SK-N-DZ (cell line): ENCODE measurements at regions not wholly inside any gene's neighbourhood (a gene's known extent, or its start where the extent isn't known, plus 50 kb on each side); places are given as distances from the start of the nearest gene placed in this dataset.

Source experiments
- DNase-seq: peaks from one replicate; pipeline ENCODE4 v3.0.0-alpha.2; 2015; ENCODE audit warnings: low spot score

GRCh38 chr17:70865993-70866804 lies 696.9 kb downstream of the KCNJ2 start:
- no peak for DNase-seq

DNA sequence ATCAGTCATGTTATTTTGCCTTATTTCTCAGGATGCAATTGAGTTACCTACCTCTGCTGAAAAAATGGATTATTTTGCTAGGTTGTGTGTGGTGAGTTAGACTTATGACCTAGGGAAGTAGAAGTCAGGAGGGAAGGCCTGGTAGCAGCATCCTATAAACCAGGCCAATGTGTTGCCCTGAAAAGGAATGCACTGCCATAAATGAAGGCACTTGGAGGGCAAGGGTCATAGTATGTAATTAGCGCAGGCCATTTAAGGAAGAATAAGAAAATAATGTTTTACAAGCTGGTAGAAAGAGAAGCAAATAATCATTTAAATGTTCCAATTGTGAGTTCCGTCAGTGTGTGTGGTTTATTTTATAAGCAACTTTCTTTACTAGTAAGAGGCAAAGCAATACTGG lies 698.8 kb downstream of the KCNJ2 start:
- DNase-seq = no peak

GRCh38 chr17:70869402-70870085 lies 700.2 kb downstream of the KCNJ2 start:
- no peak for DNase-seq

DNA sequence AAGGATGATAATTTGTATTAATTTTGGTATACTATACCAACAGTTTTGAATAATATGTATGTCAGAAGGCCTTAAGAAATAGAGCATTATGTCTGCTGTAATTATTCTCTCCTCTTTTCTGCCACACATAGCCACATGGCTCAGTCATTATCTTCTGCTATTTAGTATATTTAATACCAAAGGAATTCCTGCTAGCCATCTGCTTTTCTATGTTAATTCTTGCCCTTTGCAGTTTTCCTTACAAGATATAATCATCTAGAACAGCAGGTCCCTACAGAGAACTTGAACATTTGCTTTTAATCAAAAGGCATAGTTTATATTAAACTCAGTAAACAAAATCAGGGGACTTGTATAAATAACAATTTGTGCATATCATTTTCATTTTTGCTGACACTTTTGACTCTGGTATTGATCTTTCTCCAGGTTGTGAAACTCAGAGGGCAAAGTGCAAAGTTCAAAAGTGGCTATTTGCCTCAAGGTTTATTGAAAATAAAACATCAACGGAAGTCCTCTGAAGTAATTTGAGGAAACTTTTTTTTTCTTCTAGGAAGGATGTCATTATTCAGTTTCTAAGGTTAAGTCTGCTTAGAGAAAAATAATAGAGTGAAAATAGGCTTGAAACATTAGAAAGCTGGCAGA lies 702.0 kb downstream of the KCNJ2 start:
- no peak for DNase-seq

- DNase-seq = no peak
Measured at GRCh38 chr17:70872103-70872502, 702.8 kb downstream of the KCNJ2 start.

DNA sequence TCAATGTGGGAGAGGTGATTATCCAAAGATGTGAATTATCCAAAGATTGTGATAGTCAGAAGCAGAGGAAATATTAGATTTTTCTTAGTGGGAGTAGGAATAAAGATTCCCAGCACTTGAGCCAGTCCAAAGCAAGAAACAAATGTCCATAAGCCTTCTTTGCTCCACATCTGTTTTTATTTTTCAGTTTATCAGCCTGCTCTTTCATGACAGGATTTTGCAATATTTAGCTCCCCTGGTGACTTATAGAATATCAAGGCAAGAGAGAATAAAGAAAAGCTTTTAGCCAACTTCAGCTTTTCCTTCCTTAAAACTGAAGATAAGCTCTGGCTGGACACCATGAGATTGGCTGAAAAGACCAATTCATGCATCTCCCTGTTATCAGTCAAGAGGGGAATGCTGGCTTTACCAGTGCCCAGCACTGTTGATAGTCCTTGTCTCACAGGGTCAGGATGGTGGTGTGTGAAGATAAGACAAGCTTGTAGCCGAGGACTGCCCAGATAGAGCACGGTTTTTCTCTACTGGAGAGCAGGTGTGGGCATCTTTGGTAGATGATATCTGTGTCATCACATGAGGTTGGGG lies 706.5 kb downstream of the KCNJ2 start:
- DNase-seq = no peak

GRCh38 chr17:70878879-70879278 lies 709.5 kb downstream of the KCNJ2 start:
- DNase-seq = no peak

- DNase-seq = no peak
Measured at GRCh38 chr17:70879401-70879800, 710.1 kb downstream of the KCNJ2 start.

GRCh38 chr17:70881093-70881492 lies 711.8 kb downstream of the KCNJ2 start:
- DNase-seq = no peak

- no peak for DNase-seq
Measured at GRCh38 chr17:70882504-70882903, 713.2 kb downstream of the KCNJ2 start.

GRCh38 chr17:70886648-70887047 lies 717.3 kb downstream of the KCNJ2 start:
- peak; percentile 29 for DNase-seq

DNA sequence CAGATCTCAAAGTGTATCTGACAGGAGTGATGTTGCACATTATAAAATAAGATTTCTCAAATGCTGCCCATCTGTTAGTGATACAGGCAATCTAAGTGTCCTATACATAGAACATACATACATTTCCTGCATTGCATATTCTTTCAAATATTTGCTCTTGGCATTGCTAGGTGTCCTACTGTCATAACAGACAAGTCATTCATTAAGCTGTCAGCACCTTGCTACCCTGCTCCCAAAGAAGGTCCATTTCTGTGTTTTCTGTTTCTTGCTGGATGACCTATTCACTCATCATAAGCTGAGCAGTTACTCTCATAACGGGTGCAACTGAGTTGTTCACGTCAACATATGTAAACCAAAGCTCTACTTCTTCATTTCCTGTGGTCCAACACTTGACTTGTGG lies 719.0 kb downstream of the KCNJ2 start:
- no peak for DNase-seq

- no peak for DNase-seq
Measured at GRCh38 chr17:70891306-70891705, 722.0 kb downstream of the KCNJ2 start.

DNA sequence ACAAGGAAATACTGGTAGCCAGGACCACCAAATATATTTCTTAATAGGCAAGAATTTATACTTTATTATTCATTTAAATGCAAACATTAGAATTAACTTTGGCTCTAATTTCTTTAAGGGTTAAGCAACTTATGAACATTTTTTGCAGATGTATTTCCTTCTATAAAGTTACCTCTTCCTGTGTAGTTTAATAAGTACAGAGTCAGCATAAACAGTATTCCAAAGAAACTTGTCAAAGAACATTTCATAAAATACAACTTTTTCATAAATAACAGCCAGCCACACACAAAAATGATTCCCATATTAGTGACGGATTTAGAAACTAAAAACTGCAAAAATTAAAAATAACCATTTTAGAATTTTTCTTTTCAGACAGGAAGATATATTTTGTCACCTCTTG lies 723.2 kb downstream of the KCNJ2 start:
- no peak for DNase-seq

GRCh38 chr17:70896843-70897242 lies 727.5 kb downstream of the KCNJ2 start:
- no peak for DNase-seq

GRCh38 chr17:70897446-70897845 lies 728.1 kb downstream of the KCNJ2 start:
- DNase-seq = no peak

- DNase-seq = no peak
Measured at GRCh38 chr17:70901870-70902269, 732.5 kb downstream of the KCNJ2 start.

DNA sequence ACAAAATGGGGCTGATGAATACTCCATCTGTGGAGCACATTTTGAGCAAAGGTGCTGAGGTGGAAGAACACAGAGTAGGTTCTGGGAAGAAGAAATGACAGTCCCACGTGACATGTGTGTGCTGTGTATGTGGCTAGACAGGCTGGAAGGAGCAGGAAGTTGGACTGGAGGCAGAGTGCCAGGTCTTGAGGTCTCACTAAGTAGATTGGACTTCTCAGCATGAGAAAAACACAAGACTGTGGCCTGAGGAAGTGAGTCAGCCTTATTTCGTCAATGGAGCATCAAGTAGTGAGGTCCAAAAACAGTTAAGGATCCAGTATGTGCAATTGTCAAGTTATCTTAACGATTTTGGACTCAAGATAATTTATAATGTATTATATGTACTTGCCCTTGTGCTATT lies 736.5 kb downstream of the KCNJ2 start:
- DNase-seq = no peak

GRCh38 chr17:70906808-70907207 lies 737.5 kb downstream of the KCNJ2 start:
- DNase-seq = peak; percentile 15

DNA sequence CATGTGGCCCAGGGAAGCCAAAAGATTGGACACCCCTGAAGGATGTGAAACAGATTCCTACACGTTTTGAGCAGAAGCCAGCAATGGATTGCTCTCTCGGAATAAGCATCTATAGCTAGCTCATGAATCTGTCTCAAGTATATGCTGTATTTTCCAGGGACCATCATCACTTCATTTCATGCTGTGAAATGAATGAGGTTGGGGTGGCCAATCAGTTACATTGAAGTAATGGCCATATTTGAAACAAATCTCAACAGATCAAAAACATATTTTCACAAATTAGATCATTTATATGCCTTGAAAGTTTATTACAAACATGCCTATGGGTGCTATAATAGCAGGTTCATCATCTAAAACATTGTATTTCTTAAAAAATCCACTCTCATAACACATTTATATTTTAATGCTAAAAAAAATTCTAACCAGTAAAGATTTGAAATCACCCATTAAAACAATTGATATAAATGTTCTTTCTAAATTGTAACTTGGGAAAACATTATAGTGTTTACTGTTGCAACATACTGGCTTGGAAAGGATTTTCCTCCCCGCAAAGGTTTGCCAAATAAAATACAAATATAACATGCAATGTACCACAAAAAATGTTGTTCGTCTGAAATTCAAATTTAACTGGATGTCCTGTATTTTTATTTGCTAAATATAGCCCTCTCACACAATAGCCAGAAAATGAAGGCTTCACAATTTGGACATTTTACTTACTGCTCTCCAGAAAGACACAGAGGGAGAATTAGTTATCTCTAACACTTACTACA lies 743.6 kb downstream of the KCNJ2 start:
- no peak for DNase-seq

GRCh38 chr17:70916469-70916868 lies 747.1 kb downstream of the KCNJ2 start:
- no peak for DNase-seq

GRCh38 chr17:70919241-70919640 lies 749.9 kb downstream of the KCNJ2 start:
- no peak for DNase-seq
